ENCODE measurements at regions not wholly inside any gene's neighbourhood (a gene's known extent, or its start where the extent isn't known, plus 50 kb on each side); places are given as distances from the start of the nearest gene placed in this dataset.

GRCh38 chr13:62611343-62611742, 1195.7 kb upstream of the PCDH20 start:
- no peak overlapping the region for H3K27ac ChIP-seq
- no peak for TF ChIP-seq CTCF (conservative IDR thresholded peaks at IDR 0.05; ENCODE audit: low read depth)
- no peak for DNase-seq (ENCODE audit: low spot score)
- CTCF ChIA-PET, result no interaction called here
- POLR2A ChIA-PET (ENCODE audit: low non-redundant PET), result no interaction called here

DNA sequence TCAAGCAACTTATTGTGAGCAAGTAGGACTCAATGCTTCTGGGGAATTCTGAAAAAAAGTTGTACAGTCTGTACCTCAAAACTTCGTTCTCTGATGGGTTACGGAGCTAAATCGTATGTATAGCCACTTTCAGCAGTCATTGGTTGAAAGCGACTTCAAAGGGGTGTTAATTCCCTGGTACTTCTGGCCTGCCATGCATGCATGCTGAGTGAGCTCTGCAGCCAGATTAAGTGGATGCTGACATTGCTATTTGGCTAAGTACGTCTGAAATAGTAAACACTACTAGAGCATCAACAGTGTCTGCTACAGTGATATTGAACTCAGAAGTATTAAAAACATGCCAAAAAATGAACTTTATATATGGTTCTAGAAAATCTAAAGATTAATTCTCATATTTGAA, 1183.1 kb upstream of the PCDH20 start:
- DNase-seq (ENCODE audit: low spot score), result no peak
- POLR2A ChIA-PET (ENCODE audit: low non-redundant PET), result no interaction called here
- CTCF ChIA-PET, result no interaction called here
- TF ChIP-seq CTCF (conservative IDR thresholded peaks at IDR 0.05; ENCODE audit: low read depth), result no peak
- H3K27ac ChIP-seq, result no peak overlapping the region

GRCh38 chr13:62595976-62596375, 1180.3 kb upstream of the PCDH20 start:
- DNase-seq (ENCODE audit: low spot score), result no peak
- no peak for TF ChIP-seq CTCF (conservative IDR thresholded peaks at IDR 0.05; ENCODE audit: low read depth)
- no peak overlapping the region for H3K27ac ChIP-seq
- CTCF ChIA-PET, result no interaction called here
- POLR2A ChIA-PET (ENCODE audit: low non-redundant PET), result no interaction called here

DNA sequence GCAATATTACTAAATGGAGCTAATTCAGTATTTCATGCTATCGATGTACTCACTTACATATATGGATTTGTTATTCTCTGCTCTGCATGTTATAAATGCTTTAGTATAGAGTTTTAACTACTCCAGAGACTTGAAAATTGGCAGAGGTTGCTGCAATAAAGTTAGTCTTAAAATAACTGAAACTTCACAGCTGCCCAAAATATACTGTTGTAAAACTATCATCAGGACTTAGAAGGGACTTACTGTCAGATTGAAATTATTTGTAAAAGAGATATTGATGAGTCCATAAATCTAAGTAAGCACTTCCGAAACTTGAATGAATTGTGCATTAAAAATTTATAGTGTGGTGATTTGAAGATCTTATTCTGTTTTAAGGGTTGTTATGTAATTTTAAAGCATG, 1178.2 kb upstream of the PCDH20 start:
- TF ChIP-seq CTCF (conservative IDR thresholded peaks at IDR 0.05; ENCODE audit: low read depth), result no peak
- no peak for DNase-seq (ENCODE audit: low spot score)
- ChIA-PET CTCF (no interaction called here), POLR2A (ENCODE audit: low non-redundant PET) (no interaction called here)
- H3K27ac ChIP-seq, result no peak overlapping the region

- no peak overlapping the region for H3K27ac ChIP-seq
- no peak for DNase-seq (ENCODE audit: low spot score)
- POLR2A ChIA-PET (ENCODE audit: low non-redundant PET), result no interaction called here
- TF ChIP-seq CTCF (conservative IDR thresholded peaks at IDR 0.05; ENCODE audit: low read depth), result no peak
- CTCF ChIA-PET, result no interaction called here
Measured at GRCh38 chr13:62583466-62583865, 1167.8 kb upstream of the PCDH20 start.

GRCh38 chr13:62578402-62578801, 1162.8 kb upstream of the PCDH20 start:
- CTCF ChIA-PET, result interaction anchor here (0.6 kb wide), 1 partner anchor 459 kb away, joined by 4 read pairs; no protein-coding TSS in a partner anchor
- H3K27ac ChIP-seq, result no peak overlapping the region
- no peak for DNase-seq (ENCODE audit: low spot score)
- POLR2A ChIA-PET (ENCODE audit: low non-redundant PET), result no interaction called here
- no peak for TF ChIP-seq CTCF (conservative IDR thresholded peaks at IDR 0.05; ENCODE audit: low read depth)

DNA sequence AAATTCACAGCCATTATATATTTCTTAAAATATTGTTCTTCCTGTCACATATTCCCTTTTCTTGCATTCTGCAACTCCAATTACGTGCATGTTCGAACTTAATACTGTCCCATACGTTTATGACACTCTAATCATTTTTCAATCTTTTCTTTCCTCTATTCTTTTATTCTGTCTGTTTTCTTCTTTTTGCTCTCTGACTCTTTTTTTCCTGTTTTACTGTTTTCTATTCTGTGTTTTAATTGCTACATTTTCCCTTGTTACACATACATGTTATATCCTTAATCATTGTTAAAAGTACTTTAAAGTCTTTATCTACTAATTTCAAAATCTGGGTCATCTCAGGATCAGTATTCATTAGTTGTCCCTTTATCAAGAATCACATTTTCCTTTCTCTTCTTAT, 1149.1 kb upstream of the PCDH20 start:
- DNase-seq (ENCODE audit: low spot score), result no peak
- ChIA-PET CTCF (no interaction called here), POLR2A (ENCODE audit: low non-redundant PET) (no interaction called here)
- no peak overlapping the region for H3K27ac ChIP-seq
- no peak for TF ChIP-seq CTCF (conservative IDR thresholded peaks at IDR 0.05; ENCODE audit: low read depth)
